ENCODE measurements at regions not wholly inside any gene's neighbourhood (a gene's known extent, or its start where the extent isn't known, plus 50 kb on each side); places are given as distances from the start of the nearest gene placed in this dataset.
"Not testable (repeated sequence)": the region's sequence is repeated elsewhere in the genome, so short reads cannot be mapped to it uniquely, and the experiment has no call there.

- DNase-seq: no peak
Observed at GRCh38 chr4:125262502-125262901, 52.3 kb upstream of the FAT4 start.

- no peak for DNase-seq
Observed at GRCh38 chr4:125262079-125262478, 52.7 kb upstream of the FAT4 start.

- no peak for DNase-seq
Observed at GRCh38 chr4:125254106-125254505, 60.6 kb upstream of the FAT4 start.

- no peak for DNase-seq
Observed at GRCh38 chr4:125244848-125245450, 69.8 kb upstream of the FAT4 start.

GRCh38 chr4:125243789-125244397, 70.9 kb upstream of the FAT4 start:
- DNase-seq: no peak

- no peak for DNase-seq
Observed at GRCh38 chr4:125235971-125236370, 78.8 kb upstream of the FAT4 start.

- no peak for DNase-seq
Observed at GRCh38 chr4:125231661-125232060, 83.1 kb upstream of the FAT4 start.

GRCh38 chr4:125229596-125230058, 85.1 kb upstream of the FAT4 start:
- DNase-seq: no peak

GRCh38 chr4:125225806-125226205, 88.9 kb upstream of the FAT4 start:
- DNase-seq: no peak

GRCh38 chr4:125200556-125200955, 114.2 kb upstream of the FAT4 start:
- no peak for DNase-seq

GRCh38 chr4:125198916-125199315, 115.8 kb upstream of the FAT4 start:
- no peak for DNase-seq

- DNase-seq: not testable (repeated sequence)
Observed at GRCh38 chr4:125191874-125192459, 122.8 kb upstream of the FAT4 start.

- DNase-seq: no peak
Observed at GRCh38 chr4:125191232-125191631, 123.5 kb upstream of the FAT4 start.

- DNase-seq: no peak
Observed at GRCh38 chr4:125187226-125188176, 127.3 kb upstream of the FAT4 start.

GRCh38 chr4:125184116-125184515, 130.6 kb upstream of the FAT4 start:
- DNase-seq: no peak

GRCh38 chr4:125181804-125182203, 133.0 kb upstream of the FAT4 start:
- no peak for DNase-seq

- DNase-seq: no peak
Observed at GRCh38 chr4:125179727-125180126, 135.0 kb upstream of the FAT4 start.

- DNase-seq: no peak
Observed at GRCh38 chr4:125169192-125169591, 145.6 kb upstream of the FAT4 start.

GRCh38 chr4:125168531-125168930, 146.2 kb upstream of the FAT4 start:
- no peak for DNase-seq

- DNase-seq: not testable (repeated sequence)
Observed at GRCh38 chr4:125166012-125166411, 148.7 kb upstream of the FAT4 start.

- no peak for DNase-seq
Observed at GRCh38 chr4:125159001-125159400, 155.8 kb upstream of the FAT4 start.

GRCh38 chr4:125155251-125155650, 159.5 kb upstream of the FAT4 start:
- no peak for DNase-seq

GRCh38 chr4:125140966-125141495, 173.7 kb upstream of the FAT4 start:
- DNase-seq: no peak
